Activated CD4-positive, alpha-beta T cell treated with anti-CD3 and anti-CD28 coated beads, Interleukin-2, amount 50 U/mL, for 16 hours (primary cell): ENCODE measurements at regions not wholly inside any gene's neighbourhood (a gene's known extent, or its start where the extent isn't known, plus 50 kb on each side); places are given as distances from the start of the nearest gene placed in this dataset.
"Not testable (repeated sequence)": the region's sequence is repeated elsewhere in the genome, so short reads cannot be mapped to it uniquely, and the experiment has no call there.

Source experiments
- DNase-seq: peaks from one replicate; pipeline ENCODE4 v3.0.0-alpha.2; 2020

DNA sequence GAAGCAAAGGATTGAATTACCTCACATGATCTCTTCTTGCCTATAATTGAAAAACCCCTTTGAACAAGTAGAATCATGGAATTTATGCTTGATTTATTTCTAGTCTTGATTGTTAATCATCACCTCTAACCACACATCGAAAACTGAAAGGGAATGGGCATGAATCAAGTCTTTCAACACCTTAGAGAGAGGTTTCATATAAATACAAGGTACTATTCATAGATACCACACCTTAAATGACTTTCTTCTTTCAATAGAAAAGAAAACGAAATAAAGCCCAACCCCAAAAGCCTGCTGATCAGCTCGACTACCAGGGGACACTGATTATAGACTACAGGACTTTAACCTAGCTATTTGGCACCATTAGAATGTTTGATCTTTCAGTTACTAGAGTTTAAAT lies 128.6 kb upstream of the PTPRZ1 start:
- no peak for DNase-seq

DNA sequence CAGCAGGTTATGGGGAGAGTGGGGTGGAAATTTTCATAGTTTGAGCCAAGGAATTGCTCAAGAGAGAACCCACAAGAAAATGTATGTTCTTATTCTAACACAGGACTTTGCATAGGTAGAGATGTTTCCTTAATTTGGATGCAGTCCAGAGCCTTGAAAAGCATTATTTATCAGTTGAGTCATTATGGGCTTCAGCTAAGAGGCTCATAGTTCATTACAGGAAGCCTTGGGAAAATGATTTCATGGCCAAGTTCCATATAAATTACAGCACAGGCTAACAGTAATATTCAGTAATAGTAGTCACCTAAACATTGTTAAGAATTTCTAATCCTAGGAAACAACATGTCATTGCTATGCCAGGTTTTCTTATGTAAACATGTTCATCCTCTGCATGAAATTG lies 131.1 kb upstream of the PTPRZ1 start:
- no peak for DNase-seq

DNA sequence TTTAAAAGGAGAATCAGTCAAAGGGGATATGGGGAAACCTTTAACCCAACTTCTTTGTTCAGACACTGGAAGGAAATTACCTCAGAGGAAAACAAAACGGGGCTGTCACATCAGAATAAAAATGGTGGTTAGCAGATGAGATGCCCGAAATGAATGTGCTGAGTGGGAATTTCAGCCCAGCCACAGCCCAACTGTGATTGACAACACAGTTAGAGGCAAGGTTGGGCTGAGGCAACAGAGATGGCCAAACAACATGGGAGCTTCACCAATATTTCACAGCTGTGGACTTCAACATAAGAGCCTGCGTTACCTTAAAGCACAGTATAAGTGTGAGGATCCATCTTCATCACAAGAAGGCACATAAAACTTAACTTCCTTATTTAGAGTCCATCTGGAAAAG lies 133.5 kb upstream of the PTPRZ1 start:
- no peak for DNase-seq

GRCh38 chr7:121730869-121731268 lies 142.1 kb upstream of the PTPRZ1 start:
- DNase-seq, result no peak

- no peak for DNase-seq
Observed at GRCh38 chr7:121714559-121715303, 158.2 kb upstream of the PTPRZ1 start.

DNA sequence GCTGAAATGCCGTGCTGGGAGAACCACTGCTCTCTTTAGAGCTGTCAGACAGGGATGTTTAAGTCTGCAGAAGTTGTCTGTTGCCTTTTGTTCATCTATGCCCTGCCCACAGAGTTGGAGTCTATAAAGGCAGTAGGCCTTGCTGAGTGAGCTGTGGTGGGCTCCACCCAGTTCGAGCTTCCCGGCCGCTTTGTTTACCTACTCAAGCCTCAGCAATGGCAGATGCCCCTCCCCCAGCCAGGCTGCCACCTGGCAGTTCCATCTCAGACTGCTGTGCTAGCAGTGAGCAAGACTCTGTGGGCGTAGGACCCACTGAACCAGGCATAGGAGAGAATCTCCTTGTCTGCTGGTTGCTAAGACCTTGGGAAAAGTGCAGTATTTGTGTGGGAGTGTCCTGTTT lies 160.0 kb upstream of the PTPRZ1 start:
- DNase-seq, result not testable (repeated sequence)

DNA sequence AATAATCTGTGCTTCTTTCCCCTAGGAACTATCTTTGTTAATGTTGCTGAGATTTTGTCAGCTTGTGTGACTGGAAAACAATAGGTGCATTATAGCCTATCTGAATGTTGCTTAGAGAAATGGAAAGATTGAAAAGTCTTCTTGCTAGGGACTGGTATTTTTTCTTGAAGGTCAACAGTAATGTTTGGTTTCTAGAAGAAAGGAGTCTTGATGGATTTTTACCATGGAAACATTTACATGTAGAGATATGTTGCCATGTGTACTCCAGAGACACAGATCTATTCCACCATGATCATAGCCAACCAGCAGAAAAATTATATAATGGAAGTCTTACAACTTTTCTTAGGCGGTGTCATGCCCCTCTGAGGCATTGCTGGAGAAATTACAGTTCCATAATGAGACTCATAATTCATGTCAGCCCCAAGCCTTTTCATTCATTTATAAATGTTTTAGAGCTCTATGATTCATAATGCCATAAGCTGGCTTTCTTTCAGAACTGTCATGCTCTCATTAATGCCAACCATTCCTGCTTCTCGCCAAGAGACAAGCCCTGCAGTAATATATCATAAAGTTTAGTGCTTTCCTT lies 175.1 kb upstream of the PTPRZ1 start:
- no peak for DNase-seq

DNA sequence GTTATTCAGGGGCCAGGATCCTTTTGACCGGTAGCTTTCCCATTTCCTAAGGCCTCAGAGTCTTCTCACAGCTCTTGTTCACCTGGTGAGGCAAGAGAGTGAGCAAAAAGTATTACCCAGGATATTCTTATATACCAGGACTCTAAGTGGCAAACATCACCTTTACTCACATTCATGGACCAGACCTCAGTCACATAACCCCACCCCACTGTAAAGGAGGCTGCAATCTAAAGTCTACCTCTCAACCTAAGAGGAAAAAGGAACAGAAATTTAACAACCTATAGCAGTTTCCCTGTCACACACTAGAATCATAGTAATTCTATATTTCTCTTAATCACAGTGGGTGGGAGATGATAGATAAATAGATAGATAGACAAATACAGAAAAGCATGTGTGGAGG lies 176.0 kb upstream of the PTPRZ1 start:
- no peak for DNase-seq

DNA sequence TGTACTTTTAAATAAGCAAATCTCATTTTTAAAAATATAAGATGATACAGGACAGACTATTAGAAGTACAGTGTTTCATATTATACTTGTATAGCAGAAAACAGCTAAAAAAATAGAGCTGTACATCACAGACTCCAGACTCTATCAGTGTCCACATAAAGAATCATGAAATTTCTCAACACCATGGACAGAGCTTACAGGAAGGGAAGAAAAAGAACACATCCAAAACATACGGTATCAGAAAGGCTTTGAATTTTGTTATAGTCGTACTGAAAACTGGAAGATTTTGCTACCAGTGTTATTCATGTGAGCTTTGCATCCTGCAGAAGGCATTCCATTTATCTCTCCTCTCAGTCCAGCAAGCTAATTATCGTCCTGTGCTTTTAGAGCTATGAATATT lies 183.2 kb upstream of the PTPRZ1 start:
- DNase-seq, result no peak

GRCh38 chr7:121681700-121682099 lies 191.3 kb upstream of the PTPRZ1 start:
- no peak for DNase-seq

GRCh38 chr7:121676168-121676567 lies 196.8 kb upstream of the PTPRZ1 start:
- no peak for DNase-seq

GRCh38 chr7:121674455-121674854 lies 198.5 kb upstream of the PTPRZ1 start:
- not testable (repeated sequence) for DNase-seq

DNA sequence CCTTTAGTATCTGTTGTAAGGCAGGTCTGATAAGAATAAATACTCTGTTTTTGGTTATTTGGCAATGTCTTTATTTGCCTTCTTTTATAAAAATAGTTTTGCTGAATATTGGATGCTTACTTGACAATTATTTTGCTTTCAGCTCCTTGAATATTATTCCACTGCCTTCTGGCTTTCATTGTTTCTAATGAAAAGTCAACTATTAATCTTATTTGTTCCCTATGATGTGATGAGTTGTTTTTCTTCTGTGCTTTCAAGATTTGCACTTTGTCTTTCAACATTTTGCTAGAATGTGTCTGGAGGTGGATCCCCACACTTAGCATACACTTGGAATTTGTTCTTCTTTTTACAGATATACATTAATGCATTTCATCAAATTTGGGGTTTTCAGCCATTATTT lies 203.8 kb upstream of the PTPRZ1 start:
- no peak for DNase-seq

DNA sequence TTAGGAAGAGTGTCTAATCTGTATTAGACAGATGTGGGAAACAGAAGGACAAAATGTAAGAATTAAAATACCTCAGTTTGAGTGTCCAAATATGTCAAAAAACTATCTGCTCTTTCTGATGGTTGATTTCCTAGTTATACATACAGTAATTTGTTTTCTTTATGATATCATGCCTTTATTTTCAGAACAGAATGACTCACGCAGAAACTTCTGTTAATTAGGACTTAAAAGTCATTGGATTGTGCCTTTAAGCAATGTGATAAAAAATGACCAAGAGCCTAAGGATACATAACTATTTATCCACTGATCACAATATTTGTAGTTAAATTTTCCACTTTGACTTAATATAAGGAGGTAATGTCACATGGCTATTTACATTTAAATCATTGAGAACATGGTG lies 206.7 kb upstream of the PTPRZ1 start:
- DNase-seq, result no peak

- DNase-seq, result no peak
Observed at GRCh38 chr7:121643320-121643719, 229.6 kb upstream of the PTPRZ1 start.

DNA sequence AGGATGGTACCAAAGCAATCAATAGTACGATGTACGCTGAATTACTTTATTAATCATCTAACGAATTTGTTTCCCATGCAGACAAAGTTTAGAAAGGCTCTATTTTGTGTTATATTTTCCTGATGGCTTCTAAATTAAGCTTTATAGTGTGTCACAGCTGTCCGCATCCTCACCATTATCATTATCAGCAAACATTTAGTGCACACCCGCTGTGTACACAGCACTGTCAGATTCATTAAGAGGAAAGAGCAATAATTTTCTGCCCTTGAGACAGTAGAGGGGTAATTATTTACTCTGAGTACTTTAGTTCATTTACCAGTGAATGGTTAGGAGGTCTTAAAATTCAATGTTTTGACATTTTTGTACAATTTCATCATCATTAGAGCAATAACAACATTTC lies 233.3 kb upstream of the PTPRZ1 start:
- DNase-seq, result no peak

- no peak for DNase-seq
Observed at GRCh38 chr7:121638286-121638685, 234.7 kb upstream of the PTPRZ1 start.

- no peak for DNase-seq
Observed at GRCh38 chr7:121634356-121634755, 238.2 kb upstream of the FAM3C start.

GRCh38 chr7:121633186-121633585 lies 237.1 kb upstream of the FAM3C start:
- no peak for DNase-seq

DNA sequence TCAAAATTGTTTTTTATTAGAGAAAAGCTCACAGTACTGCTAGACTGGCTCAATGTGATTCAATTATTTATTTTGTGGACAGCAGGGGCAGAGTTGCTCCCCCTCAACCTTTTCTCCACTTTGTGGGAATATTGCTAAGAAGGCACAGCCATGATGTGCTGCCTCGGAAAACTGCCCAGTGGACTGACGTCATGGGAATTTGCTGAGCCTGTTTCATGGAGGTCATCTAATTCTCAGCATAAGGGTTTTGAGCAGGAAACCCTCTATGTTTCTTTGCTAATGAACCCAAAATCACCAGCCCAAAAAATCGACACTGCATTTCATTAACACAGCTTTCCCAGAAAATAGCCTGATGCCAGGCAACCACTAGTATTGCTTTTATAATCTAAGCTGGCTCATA lies 228.8 kb upstream of the FAM3C start:
- DNase-seq, result no peak

DNA sequence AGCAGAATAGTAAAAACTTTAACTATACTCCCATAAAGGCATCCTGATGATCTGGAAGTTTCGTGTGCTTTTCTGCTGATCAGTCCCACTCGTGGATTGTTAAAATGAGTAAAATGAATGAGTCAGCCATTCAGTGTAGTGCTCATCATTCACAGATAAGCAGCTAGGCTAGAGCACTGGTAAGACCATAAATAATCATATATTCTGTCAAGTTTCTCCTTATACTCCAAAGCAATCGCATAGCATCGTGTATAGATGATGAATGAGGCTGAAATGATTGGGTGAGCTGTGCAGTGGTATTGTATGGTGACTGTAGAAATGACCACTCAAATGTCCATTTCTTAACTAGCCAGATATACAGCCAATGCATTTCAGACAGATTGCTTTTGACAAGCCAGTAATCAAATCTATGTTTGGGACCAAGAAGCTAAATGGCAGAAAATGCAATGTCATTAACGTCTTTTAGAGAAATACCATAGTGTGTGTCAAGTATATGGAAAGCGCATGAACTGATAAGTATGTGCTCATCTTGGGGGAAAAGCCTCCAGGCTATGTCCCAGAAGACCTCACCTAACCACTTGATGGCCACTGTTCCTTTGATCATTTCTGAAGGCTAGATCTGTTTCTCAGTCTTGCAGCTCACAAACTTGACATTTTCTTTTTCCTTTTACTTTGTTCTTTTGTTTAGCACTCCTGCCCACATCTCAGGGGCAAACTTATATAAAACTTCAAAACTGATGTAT lies 227.2 kb upstream of the FAM3C start:
- DNase-seq, result no peak

- DNase-seq, result no peak
Observed at GRCh38 chr7:121621937-121622336, 225.8 kb upstream of the FAM3C start.

DNA sequence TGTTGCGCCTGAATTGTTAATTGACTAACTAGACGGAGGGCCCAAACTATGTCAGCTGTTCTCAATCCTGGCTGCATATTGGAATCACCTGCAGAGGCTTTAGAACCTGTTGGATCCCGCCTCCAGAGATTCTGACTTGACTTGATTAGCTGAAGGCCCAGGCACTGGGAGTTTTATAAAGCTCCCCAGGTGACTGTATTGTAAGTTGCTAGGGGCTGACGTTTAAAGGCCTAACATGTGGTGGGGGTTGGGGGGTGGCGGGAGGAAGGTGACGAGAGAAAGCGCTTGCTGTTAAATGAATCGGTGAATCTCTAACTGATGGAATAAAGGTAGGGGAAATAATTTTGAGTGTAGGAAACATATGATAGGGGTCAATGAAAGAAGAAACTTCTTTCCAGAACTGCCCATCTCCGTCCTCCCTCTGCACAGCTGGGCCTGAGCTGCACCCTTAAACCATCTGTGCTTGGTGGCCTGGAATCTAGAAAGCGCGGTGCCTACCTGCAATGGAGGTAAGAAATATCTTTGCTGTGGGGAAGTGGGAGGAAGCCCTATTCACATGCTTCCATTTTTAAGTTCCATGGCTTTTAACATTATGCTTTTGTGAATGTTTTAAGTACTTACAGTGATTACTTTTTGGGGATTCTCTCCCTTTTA lies 225.0 kb upstream of the FAM3C start:
- no peak for DNase-seq

- no peak for DNase-seq
Observed at GRCh38 chr7:121620206-121620605, 224.1 kb upstream of the FAM3C start.
